Loucy (cell line): ENCODE measurements at regions not wholly inside any gene's neighbourhood (a gene's known extent, or its start where the extent isn't known, plus 50 kb on each side); places are given as distances from the start of the nearest gene placed in this dataset.

ENCODE experiments used
- EZH2phosphoT487 ChIP-seq: fragments of 200-600 bp; IDR thresholded peaks from 2 replicates; pipeline ENCODE4 v1.6.1; 2018; ENCODE audit warnings: antibody characterized with exemption, mild to moderate bottlenecking, moderate library complexity, borderline replicate concordance
- TF ChIP-seq, protein P1 (sequence below): fragments of 200-600 bp; sonication (generic); conservative IDR thresholded peaks from 2 replicates; pipeline ENCODE4 v1.5.1; 2014; ENCODE audit warnings: mild to moderate bottlenecking, antibody characterized with exemption, low read length

DNA sequence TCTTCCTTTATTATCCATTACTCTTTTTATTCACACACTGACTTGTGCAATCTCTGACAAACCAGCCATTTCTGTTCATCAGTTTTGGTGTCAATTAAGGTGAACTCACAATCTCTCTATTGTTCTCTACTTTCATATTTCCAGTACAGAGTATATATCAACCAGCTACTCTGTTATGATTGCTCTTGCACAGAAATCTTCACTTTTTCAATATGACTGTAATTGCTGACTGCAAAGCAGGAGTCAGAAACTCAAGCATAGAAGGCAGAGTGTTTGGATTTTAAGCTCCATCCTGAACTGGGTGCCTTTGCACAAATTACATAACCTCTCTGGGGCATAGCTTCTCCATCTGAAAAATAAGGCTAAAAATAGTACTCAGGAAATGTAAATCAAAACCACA is 1042.0 kb downstream of the GRM8 start:
- TF ChIP-seq, protein P1, sequence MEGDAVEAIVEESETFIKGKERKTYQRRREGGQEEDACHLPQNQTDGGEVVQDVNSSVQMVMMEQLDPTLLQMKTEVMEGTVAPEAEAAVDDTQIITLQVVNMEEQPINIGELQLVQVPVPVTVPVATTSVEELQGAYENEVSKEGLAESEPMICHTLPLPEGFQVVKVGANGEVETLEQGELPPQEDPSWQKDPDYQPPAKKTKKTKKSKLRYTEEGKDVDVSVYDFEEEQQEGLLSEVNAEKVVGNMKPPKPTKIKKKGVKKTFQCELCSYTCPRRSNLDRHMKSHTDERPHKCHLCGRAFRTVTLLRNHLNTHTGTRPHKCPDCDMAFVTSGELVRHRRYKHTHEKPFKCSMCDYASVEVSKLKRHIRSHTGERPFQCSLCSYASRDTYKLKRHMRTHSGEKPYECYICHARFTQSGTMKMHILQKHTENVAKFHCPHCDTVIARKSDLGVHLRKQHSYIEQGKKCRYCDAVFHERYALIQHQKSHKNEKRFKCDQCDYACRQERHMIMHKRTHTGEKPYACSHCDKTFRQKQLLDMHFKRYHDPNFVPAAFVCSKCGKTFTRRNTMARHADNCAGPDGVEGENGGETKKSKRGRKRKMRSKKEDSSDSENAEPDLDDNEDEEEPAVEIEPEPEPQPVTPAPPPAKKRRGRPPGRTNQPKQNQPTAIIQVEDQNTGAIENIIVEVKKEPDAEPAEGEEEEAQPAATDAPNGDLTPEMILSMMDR, result no peak
- no peak for TF ChIP-seq EZH2phosphoT487
